A673 (cell line): ENCODE measurements at regions not wholly inside any gene's neighbourhood (a gene's known extent, or its start where the extent isn't known, plus 50 kb on each side); places are given as distances from the start of the nearest gene placed in this dataset.

Experiments
- BruUV-seq: library from RNA; stranded (reverse); fragments of 400-500 nt; replicated peaks from 2 replicates; lab custom pipeline; 2021; lab: Mats Ljungman, UMichigan
- CTCF ChIA-PET: fragments of 300-600 bp; sonication (Branson Sonifier 250); formaldehyde crosslinking; loops from one replicate; lab custom pipeline; 2022; ENCODE audit warnings: antibody characterized with exemption; lab: Charles Lee
- POLR2A ChIA-PET: fragments of 300-600 bp; sonication (Branson Sonifier 250); formaldehyde crosslinking; loops from one replicate; lab custom pipeline; 2022; ENCODE audit warnings: antibody characterized with exemption; ENCODE audit not compliant: low non-redundant PET; lab: Charles Lee
- DNase-seq: peaks from one replicate; pipeline ENCODE4 v3.0.0-alpha.2; 2015; ENCODE audit warnings: low spot score
- H3K27ac ChIP-seq: fragments of 200-600 bp; sonication (generic); 2 replicates; pipeline ENCODE4 v1.5.1; 2016; ENCODE audit warnings: mixed run types, low read depth, mild to moderate bottlenecking, mixed read lengths, antibody characterized with exemption, low read length; ENCODE audit not compliant: poor library complexity, severe bottlenecking
- H3K27me3 ChIP-seq: fragments of 200-600 bp; sonication (generic); replicated peaks from 2 replicates; pipeline ENCODE4 v1.6.1; 2017; ENCODE audit warnings: mixed run types, low read depth, mild to moderate bottlenecking, mixed read lengths, antibody characterized with exemption, low read length; ENCODE audit not compliant: insufficient read depth, poor library complexity
- H3K36me3 ChIP-seq: fragments of 200-600 bp; sonication (generic); 2 replicates; pipeline ENCODE4 v1.6.1; 2016; ENCODE audit warnings: mixed run types, mild to moderate bottlenecking, mixed read lengths, antibody characterized with exemption, low read length; ENCODE audit not compliant: insufficient read depth, poor library complexity, severe bottlenecking
- H3K4me1 ChIP-seq: fragments of 200-600 bp; sonication (generic); 2 replicates; pipeline ENCODE4 v1.6.1; 2017; ENCODE audit warnings: mixed run types, mild to moderate bottlenecking, mixed read lengths, antibody characterized with exemption, low read length; ENCODE audit not compliant: insufficient read depth, poor library complexity, severe bottlenecking
- H3K4me3 ChIP-seq: fragments of 200-600 bp; sonication (generic); 2 replicates; pipeline ENCODE4 v1.5.1; 2016; ENCODE audit warnings: low read depth, mixed run types, mild to moderate bottlenecking, mixed read lengths, low read length; ENCODE audit not compliant: poor library complexity, severe bottlenecking
- H3K9me3 ChIP-seq: fragments of 200-600 bp; sonication (generic); 2 replicates; pipeline ENCODE4 v1.6.1; 2016; ENCODE audit warnings: mixed run types, low read depth, mild to moderate bottlenecking, mixed read lengths, antibody characterized with exemption, low read length; ENCODE audit not compliant: poor library complexity, severe bottlenecking
- EZH2 ChIP-seq: fragments of 200-600 bp; sonication (generic); IDR thresholded peaks from 2 replicates; pipeline ENCODE4 v1.6.1; 2017; ENCODE audit warnings: borderline replicate concordance, low read depth, mild to moderate bottlenecking, mixed read lengths, antibody characterized with exemption, low read length; ENCODE audit not compliant: poor library complexity, severe bottlenecking
- intact Hi-C: fragments of 100-400 bp; cut with micrococcal nuclease; formaldehyde crosslinking; loops from one replicate; pipeline ENCODE4 v1.10.0; 2022; ENCODE audit not compliant: unreplicated experiment
- TF ChIP-seq, protein P1 (sequence below): fragments of 300-800, 200-600 bp; sonication (generic); conservative IDR thresholded peaks from 2 replicates; pipeline ENCODE4 v1.5.1; 2017; ENCODE audit warnings: low read depth, mild to moderate bottlenecking, antibody characterized with exemption, low read length, moderate library complexity, mixed read lengths

DNA sequence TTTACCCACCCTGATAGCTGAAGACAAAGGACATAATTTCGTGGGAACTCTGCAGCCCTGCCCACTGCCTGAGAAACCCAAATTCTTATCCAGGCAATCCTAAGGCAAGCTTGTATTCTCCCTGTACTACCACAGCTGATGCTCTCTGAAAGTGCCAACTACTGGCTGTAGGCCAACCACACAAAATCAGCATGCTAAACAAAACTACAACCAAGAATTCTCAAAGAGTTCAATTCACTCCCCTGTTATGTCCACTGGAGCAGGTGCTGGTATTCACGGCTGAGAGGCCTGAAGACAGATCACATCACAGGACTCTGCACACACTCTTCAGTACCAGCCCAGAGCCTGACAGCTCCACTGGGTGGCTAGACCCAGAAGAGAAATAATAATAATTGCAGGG, 375.9 kb upstream of the NDST4 start:
- Histone ChIP-seq H3K27ac (no peak overlapping the region), H3K4me1 (no peaks in the 10 kb centered on the region), H3K9me3 (no peaks in the 10 kb centered on the region), H3K4me3 (no peak overlapping the region), H3K27me3 (no peaks in the 10 kb centered on the region), H3K36me3 (no peaks in the 10 kb centered on the region)
- intact Hi-C loops = no loop called here
- ChIA-PET POLR2A (no interaction called here), CTCF (no interaction called here)
- TF ChIP-seq, protein P1, sequence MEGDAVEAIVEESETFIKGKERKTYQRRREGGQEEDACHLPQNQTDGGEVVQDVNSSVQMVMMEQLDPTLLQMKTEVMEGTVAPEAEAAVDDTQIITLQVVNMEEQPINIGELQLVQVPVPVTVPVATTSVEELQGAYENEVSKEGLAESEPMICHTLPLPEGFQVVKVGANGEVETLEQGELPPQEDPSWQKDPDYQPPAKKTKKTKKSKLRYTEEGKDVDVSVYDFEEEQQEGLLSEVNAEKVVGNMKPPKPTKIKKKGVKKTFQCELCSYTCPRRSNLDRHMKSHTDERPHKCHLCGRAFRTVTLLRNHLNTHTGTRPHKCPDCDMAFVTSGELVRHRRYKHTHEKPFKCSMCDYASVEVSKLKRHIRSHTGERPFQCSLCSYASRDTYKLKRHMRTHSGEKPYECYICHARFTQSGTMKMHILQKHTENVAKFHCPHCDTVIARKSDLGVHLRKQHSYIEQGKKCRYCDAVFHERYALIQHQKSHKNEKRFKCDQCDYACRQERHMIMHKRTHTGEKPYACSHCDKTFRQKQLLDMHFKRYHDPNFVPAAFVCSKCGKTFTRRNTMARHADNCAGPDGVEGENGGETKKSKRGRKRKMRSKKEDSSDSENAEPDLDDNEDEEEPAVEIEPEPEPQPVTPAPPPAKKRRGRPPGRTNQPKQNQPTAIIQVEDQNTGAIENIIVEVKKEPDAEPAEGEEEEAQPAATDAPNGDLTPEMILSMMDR = no peak
- no peak for TF ChIP-seq EZH2
- DNase-seq = no peak
- no TSS peak for BruUV-seq

DNA sequence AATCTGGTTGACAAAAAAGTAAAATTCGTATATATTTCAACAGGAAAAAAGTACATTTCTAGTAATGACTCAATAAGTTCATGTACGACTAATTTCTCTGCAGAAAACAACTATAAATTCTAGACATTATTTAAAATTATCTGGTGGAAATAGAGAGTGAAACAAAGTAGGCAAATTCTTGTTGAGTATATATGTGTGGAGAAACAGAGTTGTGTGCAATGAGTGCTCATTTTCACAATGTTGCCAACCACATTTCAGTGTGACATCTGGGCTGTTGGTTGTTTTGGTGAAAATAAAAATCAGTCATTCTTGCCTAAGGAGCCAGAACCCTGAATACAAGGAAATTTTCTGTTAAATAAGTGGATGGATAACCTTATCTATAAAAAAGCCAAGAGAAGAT, 372.0 kb upstream of the NDST4 start:
- BruUV-seq = no TSS peak
- TF ChIP-seq, protein P1 = no peak
- no peak for TF ChIP-seq EZH2
- DNase-seq = no peak
- H3K9me3 ChIP-seq = no peaks in the 10 kb centered on the region
- no peak overlapping the region for H3K4me3 ChIP-seq
- ChIA-PET POLR2A (no interaction called here), CTCF (no interaction called here)
- intact Hi-C loops = no loop called here
- H3K36me3 ChIP-seq = no peaks in the 10 kb centered on the region
- H3K27me3 ChIP-seq = no peaks in the 10 kb centered on the region
- H3K27ac ChIP-seq = no peak overlapping the region
- H3K4me1 ChIP-seq = no peaks in the 10 kb centered on the region

DNA sequence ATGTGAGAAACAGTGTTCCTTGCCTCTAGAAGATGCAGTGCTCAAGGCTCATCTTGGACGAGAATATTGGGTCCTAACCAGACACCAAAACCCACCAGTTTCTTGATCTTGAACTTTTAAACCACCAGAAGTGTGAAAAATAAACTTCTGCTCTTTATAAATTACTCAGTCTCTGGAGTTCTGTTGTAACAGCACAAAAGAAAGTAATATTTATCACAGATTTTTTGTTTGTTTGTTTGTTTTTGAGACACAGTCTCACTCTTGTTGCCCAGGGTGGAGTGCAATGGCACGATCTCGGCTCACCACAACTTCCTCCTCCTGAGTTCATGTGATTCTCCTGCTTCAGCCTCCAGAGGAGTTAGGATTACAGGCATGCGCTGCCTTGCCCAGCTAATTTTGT, 371.1 kb upstream of the NDST4 start:
- CTCF ChIA-PET = no interaction called here
- intact Hi-C loops = no loop called here
- no peaks in the 10 kb centered on the region for H3K9me3 ChIP-seq
- H3K27me3 ChIP-seq = no peaks in the 10 kb centered on the region
- POLR2A ChIA-PET = no interaction called here
- DNase-seq = no peak
- TF ChIP-seq, protein P1 = no peak
- no peak for TF ChIP-seq EZH2
- H3K27ac ChIP-seq = no peak overlapping the region
- no peaks in the 10 kb centered on the region for H3K36me3 ChIP-seq
- no peaks in the 10 kb centered on the region for H3K4me1 ChIP-seq
- no TSS peak for BruUV-seq
- H3K4me3 ChIP-seq = no peak overlapping the region
